SW480 (cell line): ENCODE measurements at regions not wholly inside any gene's neighbourhood (a gene's known extent, or its start where the extent isn't known, plus 50 kb on each side); places are given as distances from the start of the nearest gene placed in this dataset.

Experiments used
- DNase-seq: peaks from one replicate; pipeline ENCODE4 v3.0.0-alpha.2; 2016; ENCODE audit warnings: low spot score

DNA sequence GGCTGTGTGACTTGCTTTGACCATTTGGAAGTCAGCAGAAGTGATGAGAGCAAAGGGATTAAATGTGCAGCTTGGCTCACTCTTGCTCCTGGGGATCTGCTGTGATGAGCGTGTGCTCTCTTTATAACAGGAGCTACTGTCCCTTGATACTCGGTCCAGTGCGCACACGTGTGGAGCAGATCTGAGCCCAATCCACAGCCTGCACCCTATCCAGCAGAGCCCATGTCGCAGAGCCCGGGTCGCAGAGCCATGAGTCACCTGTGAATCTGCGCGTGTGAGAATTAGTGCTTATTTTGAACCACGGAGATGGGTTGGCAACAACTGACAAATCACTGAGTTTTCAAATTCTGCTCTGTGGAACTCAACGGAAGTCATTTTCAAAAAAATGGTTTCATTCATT is 291.0 kb upstream of the SULF2 start:
- no peak for DNase-seq

DNA sequence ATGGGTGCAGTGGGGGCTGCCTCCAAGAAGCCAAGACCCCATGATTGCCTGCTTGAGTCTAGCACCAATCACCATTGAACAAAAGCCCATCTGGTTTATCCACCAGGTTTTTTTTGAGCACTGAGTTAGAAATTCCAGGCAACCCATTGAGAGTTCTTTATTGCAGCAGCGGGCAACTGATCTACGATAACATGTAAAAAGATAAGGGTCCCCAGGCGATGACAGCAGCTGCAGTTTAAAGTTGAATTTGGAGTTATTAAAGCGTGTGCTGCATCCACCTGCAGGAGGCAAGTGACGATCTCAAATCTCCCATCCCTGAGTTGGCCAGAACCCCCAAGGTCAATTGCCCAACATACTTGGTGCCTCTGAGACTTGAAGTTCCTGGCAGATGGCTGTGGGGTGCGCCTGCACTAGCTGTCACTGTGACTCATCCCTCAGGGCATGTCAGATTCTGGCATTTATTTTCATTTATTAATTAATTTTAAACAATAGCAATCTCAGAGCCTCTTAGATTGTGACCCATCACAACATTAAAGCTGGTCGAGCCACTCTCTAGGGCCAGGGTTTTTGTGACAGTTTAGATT is 290.4 kb upstream of the SULF2 start:
- no peak for DNase-seq

DNA sequence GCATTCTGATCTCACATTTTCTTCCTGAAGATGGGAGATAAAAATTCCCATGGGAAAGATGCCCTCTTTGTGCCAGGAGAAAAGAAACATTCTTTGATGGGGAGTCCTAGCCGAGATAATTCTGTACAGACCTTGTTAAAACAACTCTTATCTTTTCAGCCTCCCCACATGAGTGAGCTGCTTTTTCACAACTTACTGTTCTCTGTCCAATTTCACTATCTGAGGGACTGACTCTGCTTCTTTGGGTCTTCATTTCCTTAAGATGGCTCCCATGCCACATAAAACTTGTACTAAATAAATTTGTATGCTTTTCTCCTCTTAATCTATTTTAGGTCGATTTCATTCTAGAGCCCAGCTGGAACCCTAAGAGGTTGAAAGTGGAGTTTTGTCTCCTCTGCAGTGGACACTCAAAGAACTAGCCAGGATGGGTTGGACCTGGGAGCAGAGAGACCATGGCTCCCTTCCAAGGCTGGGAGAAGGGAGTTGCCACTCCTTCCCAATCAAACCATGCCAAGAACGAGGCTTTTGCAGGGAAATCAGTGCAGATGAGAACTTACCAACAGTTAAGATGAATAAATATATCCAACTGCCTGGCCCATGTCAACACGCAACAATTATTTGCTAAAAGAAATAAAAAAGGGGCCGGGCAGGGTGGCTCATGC is 285.8 kb upstream of the SULF2 start:
- DNase-seq = no peak

DNA sequence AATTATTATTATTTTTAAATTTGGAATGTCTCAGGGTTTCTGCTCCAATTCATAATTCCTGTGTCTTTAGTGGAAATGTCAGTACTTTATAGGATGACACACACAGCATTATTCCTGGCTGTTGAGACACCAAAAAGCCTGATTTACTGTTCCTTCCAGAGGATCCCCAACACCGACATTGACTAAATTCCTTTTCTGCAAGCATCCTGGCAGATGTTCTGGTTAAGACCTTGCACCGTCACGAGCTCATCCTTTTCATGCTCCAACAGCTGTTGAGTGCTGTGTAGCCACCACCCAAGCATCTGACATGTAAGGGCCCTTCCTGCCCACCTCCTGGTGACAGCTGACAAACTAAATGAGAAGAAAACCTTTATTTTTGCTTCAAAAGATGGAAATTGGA is 284.3 kb upstream of the SULF2 start:
- no peak for DNase-seq

DNA sequence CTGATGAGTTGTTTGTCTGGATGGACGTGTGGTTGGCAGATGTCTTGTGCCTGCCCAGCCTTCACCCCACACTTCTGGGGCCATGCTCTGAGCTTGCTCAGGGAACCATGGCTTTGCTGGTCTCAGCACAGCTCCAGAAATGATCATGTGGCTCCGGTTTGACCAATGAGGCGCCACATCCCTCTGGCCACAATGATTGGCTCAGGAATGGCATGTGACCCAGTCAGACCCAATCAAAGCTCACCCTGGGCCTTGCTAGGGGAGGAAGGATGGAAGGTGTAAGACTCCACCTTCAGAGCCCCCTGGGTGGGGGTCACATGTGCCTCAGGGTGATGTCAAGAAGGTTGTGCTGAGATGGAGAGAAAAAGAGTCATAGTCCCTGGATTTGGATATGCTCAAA is 281.6 kb upstream of the SULF2 start:
- no peak for DNase-seq

DNA sequence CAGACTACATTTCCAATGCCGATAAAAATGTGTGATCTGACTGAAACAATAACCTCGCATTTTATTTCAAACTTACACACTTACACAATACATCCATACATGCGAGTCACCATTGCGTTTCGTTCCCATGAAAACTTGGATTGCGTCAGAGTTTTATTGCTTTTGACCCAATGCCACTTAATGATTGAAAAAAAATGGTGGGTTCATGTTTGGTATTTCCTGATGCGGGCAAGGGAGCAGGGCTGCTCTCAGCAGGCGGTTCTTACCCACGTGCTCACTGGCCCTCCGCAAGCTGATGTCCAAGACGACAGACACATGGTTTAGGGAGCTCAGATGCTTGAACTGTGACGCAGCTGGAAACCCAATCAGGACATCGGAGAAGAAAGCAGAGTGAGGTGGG is 281.0 kb upstream of the SULF2 start:
- DNase-seq = no peak

DNA sequence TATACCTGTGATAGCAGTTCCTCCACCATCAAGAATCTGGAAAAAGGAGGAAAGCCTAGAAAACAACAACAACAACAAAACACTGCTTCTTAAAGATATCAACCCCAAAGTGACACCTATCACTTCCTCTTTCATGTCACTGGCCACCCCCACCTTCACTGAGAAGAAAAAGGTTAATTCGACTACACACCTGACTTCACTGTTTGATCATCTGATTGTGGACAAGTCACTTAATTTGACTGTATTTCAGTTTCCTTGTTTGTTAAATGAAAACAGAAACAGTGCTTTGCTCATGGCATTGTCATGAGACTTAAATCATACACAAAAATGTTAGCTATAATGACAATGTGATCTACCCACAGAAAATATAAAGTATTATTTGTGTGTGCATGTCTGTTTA is 280.6 kb upstream of the SULF2 start:
- DNase-seq = no peak

DNA sequence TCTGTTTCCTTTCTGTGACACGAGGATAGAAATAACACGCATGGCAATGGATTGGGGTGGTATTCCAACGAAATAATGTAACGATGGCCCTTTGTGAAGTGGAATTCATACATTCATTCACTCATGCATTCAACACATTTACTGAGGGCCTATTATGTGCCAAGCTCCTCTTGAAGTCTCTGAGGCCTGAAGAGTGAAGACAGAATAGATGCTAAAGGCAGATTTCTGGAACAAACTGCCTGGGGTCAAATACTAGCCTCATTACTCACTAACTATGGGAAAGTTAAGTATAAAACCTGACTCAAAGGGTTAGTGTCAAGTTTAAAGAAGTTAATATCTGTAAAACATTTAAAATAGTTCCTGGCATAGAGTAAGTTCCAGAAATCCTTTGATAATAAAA is 279.6 kb upstream of the SULF2 start:
- no peak for DNase-seq

DNA sequence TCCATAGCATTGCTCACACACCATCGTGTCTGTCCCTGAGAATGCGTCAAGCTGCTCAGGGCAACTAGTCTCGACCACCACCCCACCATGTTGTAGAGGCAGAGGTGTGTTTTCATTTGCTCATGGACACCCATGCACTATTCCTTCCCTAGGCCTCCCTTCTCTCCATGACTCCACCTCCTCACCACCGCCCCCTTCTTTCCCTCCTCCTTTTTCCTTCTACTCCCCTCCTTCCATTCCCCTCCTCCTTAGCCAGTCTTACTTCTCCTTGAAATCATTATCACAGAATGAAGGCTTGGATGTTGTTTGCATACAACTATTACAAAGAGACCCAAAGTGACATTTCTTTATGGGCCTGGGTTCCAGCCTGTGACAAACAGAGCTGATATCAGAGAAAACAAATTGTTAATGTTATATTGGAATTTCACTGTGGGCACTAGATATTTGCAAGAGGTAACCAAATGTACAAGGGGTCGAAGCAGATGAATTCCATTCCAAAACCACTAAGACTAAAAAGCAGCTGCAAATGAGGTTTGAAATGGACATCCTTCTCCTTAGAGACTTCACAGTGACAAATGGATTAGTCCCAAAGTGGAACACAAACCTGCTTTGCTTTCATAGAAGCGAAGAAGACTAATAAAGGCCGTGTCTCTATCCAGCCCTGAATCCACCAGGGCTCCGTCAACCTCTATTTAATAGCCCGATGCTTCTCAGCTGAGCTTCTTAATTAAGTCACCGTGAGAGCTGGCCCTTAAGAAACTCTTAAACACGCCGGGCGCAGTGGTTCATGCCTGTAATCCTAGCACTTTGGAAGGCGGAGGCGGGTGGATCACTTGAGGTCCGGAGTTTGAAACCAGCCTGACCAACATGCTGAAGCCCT is 275.8 kb upstream of the SULF2 start:
- DNase-seq = no peak

DNA sequence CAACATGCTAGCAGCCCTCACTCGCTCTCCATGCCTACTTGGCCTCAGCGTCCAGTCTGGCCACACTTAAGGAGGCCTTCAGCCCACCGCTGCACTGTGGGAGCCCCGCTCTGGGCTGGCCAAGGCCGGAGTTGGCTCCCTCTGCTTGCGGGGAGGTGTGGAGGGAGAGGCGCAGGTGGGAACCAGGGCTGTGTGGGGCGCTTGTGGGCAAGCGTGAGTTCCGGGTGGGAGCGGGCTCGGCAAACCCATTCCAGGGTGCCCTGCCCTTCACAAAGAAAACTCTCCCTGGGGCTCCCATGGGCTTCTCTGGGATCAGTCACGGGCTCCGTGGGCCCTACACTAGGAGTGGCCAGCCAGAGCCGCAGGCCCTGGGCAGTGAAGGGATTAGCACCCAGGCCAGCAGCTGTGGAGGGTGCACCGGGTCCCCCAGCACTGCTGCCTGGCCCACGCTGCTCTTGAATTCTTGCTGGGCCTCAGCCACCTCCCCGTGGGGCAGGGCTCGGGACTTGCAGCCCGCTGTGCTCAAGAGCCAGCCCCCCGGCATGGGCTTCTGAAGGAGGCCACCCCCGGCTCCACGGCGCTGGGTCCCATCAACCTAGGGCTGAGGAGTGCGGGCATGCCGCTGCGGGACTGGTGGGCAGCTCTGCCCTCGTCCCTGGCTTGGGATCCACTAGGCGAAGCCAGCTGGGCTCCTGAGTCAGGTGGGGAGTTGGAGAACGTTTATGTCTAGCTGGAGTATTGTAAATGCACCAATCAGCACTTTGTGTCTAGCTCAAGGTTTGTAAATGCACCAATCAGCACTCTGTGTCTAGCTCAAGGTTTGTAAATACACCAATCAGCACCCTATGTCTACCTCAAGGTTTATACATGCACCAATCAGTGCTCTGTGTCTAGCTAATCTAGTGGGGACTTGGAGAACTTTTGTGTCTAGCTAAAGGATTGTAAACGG is 273.6 kb upstream of the SULF2 start:
- no peak for DNase-seq

DNA sequence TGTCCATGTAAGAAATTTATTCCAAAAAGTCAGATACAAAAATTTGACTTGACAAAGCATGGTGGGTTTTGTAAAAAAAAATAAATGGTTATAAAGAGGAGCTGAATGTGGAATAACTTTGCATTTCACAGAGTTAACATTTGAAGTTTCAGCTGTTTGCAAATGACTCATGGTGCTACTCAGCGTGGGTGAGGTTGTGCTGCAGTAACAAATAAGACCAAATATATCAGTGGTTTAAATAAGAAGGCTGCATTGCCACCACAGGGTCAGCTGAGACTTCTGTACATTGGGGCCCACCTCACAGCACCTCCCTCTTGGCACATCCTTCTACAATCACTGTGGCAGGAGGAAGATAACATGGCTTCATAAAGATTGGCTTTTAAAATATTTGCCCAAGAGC is 272.5 kb upstream of the SULF2 start:
- no peak for DNase-seq

DNA sequence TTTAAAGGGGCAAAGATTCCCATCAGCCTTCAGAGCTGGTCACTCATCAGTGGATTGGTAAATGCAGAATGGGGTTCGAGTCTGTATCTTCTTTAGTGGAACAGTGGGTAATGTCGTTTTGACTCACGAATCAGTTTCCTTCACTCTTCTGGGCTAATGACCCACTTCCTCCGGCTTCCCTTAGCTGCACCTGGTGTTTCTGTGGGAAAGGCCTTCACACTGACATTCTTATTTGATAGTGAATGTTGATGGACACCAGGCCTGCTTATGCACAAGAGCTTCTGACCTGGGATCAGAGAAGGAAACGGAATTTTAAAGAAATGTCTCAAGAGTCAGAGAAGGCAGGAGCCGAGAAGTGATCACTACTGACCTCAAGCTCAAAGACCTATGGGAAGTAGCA is 272.0 kb upstream of the SULF2 start:
- no peak for DNase-seq

DNA sequence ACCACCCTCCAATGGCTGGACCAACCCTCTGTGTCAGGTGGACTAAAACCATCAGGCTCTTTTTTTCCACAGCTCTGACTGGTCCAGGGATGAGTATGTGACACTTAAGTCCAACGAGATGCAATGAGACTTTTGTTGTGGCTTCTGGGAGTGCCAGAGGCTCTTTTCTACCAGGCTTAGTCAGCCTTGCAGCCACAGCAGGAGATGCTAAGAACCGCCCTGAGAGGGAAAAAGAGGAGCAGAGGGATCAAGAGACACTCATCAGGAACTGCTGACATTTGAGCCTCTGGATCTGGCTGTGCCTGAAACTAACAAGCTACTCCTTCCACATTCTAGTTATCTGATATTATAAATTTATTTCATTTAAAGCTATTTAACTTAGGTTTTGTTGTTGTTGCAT is 270.9 kb upstream of the SULF2 start:
- DNase-seq = no peak

DNA sequence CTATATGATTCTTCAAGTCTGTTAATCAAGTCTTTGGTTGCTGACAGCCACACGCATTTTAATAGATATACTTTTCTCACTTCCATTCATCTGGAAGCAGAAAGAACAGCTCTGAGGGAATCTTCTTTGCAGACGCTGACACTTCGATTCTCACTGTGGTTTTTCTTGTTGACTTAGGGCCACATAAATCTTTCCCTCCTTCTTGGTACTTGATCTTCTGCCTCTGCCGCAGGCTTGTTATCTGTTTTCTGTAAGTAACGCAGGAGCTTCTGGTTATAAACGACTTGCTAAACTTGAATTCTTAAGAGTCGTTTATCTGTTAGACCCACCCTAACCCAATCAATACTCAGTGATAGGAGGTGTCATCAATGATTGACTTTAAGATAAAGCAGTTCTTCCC is 268.8 kb upstream of the SULF2 start:
- no peak for DNase-seq

DNA sequence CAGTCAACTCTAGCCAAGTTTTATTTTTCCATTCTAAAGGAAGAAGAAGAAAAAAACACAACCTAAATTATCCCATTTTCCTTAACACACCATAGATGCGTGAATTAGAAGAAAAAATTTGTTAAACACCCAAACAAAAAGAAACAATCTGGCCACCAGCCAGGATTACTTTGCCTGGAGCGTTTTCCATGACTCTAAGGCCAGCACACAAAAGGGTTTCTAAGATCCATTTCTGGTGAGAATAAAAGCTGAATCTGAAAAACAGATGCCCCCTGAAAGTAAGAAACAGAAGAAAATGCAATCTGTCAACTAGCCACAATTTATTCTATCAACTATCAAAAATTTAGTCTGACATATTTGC is 267.2 kb upstream of the SULF2 start:
- DNase-seq = no peak

DNA sequence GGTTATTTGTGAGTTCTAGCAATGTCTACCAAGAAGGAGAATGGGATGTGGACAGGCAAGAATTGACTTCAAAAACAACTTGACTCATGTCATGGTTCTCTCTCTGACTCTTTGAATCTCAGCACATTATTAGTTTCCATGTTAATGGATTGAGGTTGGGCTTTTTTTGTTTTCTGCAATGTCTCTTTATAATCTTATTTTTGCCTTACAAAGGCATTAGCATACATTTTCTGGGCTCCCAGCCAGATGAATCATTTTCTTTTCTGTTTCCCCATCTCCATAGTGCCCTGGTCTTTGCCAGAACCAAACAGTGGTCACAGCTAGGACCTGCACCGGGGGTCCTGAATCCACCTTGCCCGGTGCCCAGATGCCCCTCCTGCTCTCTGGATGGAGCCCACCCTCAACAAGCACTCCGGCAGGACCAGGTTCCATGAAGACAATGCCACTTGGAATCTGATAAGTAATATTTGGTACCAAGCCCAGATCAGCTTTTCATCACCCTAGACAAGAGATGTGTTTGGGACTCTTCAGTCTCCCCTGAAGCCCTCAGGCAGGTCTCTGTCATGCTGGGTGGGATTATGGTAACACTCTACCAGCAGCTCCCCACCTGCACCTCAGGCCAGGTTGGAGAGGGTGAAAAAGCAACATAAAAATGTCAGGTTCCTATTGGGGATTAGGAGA is 266.7 kb upstream of the SULF2 start:
- no peak for DNase-seq

DNA sequence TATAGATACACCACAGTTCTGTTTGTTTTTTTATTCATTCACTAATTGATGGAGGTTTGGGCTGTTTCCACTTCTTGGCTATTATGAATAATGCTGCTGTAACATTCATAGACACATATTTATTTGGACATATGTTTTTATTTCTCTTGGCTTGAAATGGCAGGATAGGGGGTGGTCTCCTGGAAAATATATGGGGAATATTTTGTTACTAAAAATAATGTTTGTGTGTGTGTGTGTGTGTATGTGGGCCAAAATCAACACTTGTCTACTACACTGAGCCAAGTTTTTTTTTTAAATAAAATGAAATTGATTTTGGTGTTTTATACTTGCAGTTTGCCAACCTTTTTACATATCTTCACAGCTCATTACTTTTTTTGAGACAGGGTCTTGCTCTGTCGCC is 264.4 kb upstream of the SULF2 start:
- no peak for DNase-seq

DNA sequence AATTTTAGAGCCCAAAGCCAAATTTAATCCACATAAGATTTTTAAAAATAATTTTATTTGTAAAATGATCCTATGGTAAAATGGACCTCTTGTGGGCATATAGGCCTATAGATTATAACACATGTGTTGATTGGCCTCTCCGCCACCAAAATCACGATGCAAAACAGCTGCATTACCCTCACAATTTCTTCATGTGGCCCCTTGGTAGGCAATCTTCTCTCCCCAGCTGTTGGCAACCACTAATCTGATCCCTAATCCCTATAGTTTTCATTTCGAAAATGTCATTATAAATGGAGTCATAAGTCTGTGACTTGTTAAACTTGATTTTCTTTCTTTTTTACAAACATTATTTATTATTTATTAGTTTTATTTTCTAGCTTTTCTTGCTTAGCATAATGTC is 263.9 kb upstream of the SULF2 start:
- no peak for DNase-seq

DNA sequence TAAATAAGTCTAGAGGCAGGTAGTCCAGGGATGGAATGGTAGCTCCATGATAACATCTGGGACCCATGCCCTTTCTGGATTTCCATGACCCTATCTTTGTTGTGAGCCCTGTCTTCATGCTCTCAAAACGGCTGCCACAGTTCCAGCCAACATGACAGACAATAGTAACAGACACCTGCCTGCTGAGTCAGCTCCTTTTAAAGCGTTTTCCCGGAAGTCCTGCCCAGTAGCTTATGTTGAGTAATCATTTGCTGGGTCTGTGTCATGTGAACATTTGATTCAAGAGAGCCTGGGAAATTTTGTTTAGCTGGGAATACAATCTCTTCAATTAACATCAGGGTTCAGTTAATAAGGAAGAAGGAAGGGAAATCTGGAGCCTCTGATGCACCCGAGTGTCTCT is 262.2 kb upstream of the SULF2 start:
- DNase-seq = no peak

DNA sequence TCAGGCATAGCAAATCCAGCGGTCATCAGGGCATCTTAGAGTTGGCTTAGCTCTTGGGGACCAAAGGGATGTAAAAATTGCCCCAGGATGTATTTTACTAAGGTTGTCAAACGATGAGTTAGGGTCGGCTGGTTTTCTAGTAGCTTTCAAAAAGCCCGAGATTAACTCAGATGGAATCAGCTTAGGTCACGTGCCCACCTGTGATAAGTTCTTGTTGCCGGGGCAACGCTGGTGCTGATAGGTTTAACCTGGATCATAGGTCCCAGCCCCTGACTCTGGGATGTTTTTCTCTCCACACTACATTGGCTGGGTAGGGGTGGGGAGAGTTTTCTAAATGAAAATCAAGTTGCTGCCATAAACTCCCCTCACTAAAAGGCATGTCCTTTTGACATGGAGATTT is 257.3 kb upstream of the SULF2 start:
- no peak for DNase-seq

DNA sequence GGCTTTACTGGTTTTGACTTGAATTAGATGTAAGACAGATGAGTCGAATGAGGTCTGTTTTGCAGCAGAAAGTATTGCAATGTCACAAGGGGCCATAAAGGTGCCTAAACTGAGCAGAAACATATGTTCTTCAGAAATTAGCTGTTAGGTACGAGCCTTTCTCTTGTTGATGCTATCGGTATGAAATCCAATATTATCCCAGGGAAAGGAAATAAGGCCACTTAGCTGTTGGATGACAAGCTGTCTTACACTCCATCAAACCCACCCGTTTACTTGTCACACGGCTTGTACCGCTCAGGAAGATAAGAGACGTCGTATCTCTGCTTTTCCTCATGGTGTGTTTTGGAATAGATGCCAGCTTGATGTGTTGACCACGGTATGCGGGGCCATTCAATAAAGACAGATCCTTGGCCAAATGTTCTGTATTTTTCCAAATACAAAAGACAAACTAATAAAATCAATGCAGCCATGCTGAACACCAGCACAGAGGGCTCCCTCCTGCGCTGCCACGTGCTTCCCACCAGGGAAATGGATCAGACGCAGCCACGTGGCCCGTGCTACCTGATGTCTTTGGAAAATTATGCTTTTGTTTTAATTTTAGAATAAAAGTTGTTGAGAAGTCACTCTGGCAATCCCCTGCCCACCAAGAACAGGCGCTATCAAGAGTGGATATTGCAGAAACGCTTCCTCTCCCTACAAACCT is 255.9 kb upstream of the SULF2 start:
- no peak for DNase-seq
